Suprapubic skin (tissue), 4 donors: ENCODE measurements at regions not wholly inside any gene's neighbourhood (a gene's known extent, or its start where the extent isn't known, plus 50 kb on each side); places are given as distances from the start of the nearest gene placed in this dataset.

Source experiments
- DNase-seq, 2 donors: peaks; one replicate each; pipeline ENCODE4 v3.0.0-alpha.2; 2019; ENCODE audit warnings: low spot score in 2 of 2
- H3K27ac ChIP-seq: fragments of 200-600 bp; sonication (generic); one replicate; pipeline ENCODE4 v1.5.1; 2019
- H3K27me3 ChIP-seq: fragments of 200-600 bp; sonication (generic); one replicate; pipeline ENCODE4 v1.5.1; 2019
- H3K36me3 ChIP-seq: fragments of 200-600 bp; sonication (generic); one replicate; pipeline ENCODE4 v1.5.1; 2019
- H3K4me1 ChIP-seq: fragments of 200-600 bp; sonication (generic); one replicate; pipeline ENCODE4 v1.5.1; 2019
- H3K4me3 ChIP-seq: fragments of 200-600 bp; sonication (generic); one replicate; pipeline ENCODE4 v1.5.1; 2019; ENCODE audit warnings: mild to moderate bottlenecking
- H3K9me3 ChIP-seq: fragments of 200-600 bp; sonication (generic); one replicate; pipeline ENCODE4 v1.5.1; 2019
- CTCF ChIP-seq, 2 donors: fragments of 200-600 bp in 1 of 2; fragments of 450-650 bp in 1 of 2; sonication (generic) in 1 of 2; IDR thresholded peaks; one replicate each; pipeline ENCODE4 v1.5.1; 2016 to 2019; ENCODE audit warnings: antibody characterized with exemption in 2 of 2, mild to moderate bottlenecking in 1 of 2, moderate library complexity in 1 of 2
- EP300 ChIP-seq: sonication (generic); formaldehyde crosslinking; IDR thresholded peaks from one replicate; pipeline ENCODE4 v1.6.1; 2017; ENCODE audit warnings: antibody characterized with exemption
- POLR2A ChIP-seq, 2 donors: fragments of 450-650 bp; IDR thresholded peaks; one replicate each; pipeline ENCODE4 v1.6.1; 2017; ENCODE audit warnings: antibody characterized with exemption in 2 of 2, mild to moderate bottlenecking in 2 of 2, moderate library complexity in 2 of 2
- POLR2AphosphoS5 ChIP-seq, 3 donors: sonication (generic); formaldehyde crosslinking; IDR thresholded peaks; one replicate each; pipeline ENCODE4 v1.6.1; 2017; ENCODE audit warnings: antibody characterized with exemption in 3 of 3
- WGBS: methylation state at CpG from one replicate; pipeline ENCODE4 v1.1.5; 2018; 5-methylcytosine and 5-hydroxymethylcytosine counted together

DNA sequence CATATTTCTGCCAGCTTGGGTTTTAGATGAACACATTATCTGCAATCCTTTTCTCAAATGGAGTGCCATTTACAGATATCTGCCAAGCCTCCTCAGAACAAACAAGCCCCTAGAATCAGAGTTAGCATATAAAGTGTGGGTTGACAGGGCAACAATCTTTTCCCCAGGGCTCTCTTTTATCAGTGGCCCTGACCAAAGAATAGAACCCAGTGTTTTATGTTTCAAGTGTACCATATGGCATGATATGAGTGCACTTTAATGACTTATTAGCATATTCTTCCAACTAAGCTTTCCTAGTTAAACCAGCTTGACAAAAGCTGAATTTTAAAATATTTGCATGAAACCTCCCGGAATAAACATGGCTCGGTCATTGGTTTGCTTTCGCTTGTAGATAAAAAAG, 57.3 kb downstream of the EVX1 start:
- no peaks in the 10 kb centered on the region for H3K36me3 ChIP-seq
- no peak overlapping the region for H3K27ac ChIP-seq
- H3K4me1 ChIP-seq, result peaks cover 5% of the 10 kb centered on the region
- no peak for DNase-seq
- TF ChIP-seq POLR2AphosphoS5 (IDR thresholded peaks at IDR 0.05), result no peak
- no peak for TF ChIP-seq CTCF (IDR thresholded peaks at IDR 0.05)
- TF ChIP-seq EP300, result no peak
- TF ChIP-seq POLR2A (IDR thresholded peaks at IDR 0.05), result no peak
- H3K9me3 ChIP-seq, result no peaks in the 10 kb centered on the region
- WGBS, result 93% methylated on average over 3 of the region's 3 CpGs
- H3K27me3 ChIP-seq, result peaks cover 3% of the 10 kb centered on the region
- H3K4me3 ChIP-seq, result no peak overlapping the region

DNA sequence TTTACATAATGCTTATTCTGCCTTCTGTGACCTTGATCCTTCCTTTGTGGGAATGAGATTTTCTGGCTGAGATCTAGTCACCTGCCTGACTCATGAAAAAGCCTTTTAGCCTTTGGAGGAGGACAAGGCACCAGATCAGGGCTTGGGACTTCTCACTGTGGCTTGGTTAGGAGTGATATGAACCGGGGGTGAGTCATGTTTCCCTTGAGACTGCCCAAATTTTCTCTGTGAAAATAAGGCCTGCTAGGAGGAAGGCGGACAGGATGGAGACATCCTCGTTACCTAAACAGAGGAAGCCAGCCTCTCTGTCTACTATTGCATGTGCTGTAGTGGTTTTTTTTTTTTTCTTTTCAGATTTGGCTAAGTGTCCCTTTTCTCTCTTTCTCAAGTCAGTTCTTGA, 57.8 kb downstream of the EVX1 start:
- H3K4me1 ChIP-seq, result peaks cover 5% of the 10 kb centered on the region
- WGBS, result 79% methylated on average over 3 of the region's 3 CpGs
- no peak overlapping the region for H3K4me3 ChIP-seq
- DNase-seq, result no peak
- H3K27me3 ChIP-seq, result peaks cover 3% of the 10 kb centered on the region
- H3K9me3 ChIP-seq, result no peaks in the 10 kb centered on the region
- no peak overlapping the region for H3K27ac ChIP-seq
- no peak for TF ChIP-seq POLR2A (IDR thresholded peaks at IDR 0.05)
- no peak for TF ChIP-seq EP300
- no peak for TF ChIP-seq POLR2AphosphoS5 (IDR thresholded peaks at IDR 0.05)
- no peak for TF ChIP-seq CTCF (IDR thresholded peaks at IDR 0.05)
- no peaks in the 10 kb centered on the region for H3K36me3 ChIP-seq

GRCh38 chr7:27302590-27302989, 60.0 kb downstream of the EVX1 start:
- Histone ChIP-seq H3K27me3 (peaks cover 3% of the 10 kb centered on the region), H3K36me3 (no peaks in the 10 kb centered on the region), H3K4me1 (peaks cover 5% of the 10 kb centered on the region), H3K9me3 (no peaks in the 10 kb centered on the region), H3K27ac (no peak overlapping the region), H3K4me3 (no peak overlapping the region)
- no peak for TF ChIP-seq CTCF (IDR thresholded peaks at IDR 0.05)
- no peak for TF ChIP-seq POLR2A (IDR thresholded peaks at IDR 0.05)
- TF ChIP-seq POLR2AphosphoS5 (IDR thresholded peaks at IDR 0.05), result no peak
- TF ChIP-seq EP300, result no peak
- WGBS, result 87% methylated on average over 2 of the region's 2 CpGs
- no peak for DNase-seq

DNA sequence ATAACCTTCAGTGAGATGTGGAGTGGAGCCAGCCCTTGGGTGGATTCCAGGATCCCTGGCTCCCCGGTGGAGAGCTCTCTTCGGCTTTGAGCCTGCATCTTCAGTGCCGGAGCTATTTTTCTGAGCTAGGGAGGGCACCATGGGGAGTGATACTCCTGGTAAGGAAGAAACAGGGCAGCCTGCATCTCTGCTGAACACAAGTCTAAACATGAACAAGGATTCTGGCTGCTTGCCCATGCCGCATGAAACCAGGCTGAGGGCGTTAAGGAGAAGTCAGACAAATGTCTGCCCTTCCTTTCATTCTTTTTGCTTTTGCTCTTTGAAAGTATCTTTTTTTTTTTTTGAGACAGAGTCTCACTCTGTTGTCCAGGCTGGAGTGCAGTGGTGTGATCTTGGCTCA, 60.4 kb downstream of the EVX1 start:
- peaks cover 3% of the 10 kb centered on the region for H3K27me3 ChIP-seq
- 53% methylated on average over 5 of the region's 5 CpGs for WGBS
- peaks cover 5% of the 10 kb centered on the region for H3K4me1 ChIP-seq
- DNase-seq, result no peak
- H3K4me3 ChIP-seq, result no peak overlapping the region
- no peaks in the 10 kb centered on the region for H3K36me3 ChIP-seq
- no peak overlapping the region for H3K27ac ChIP-seq
- TF ChIP-seq POLR2A (IDR thresholded peaks at IDR 0.05) (no peak), EP300 (no peak), POLR2AphosphoS5 (IDR thresholded peaks at IDR 0.05) (no peak), CTCF (IDR thresholded peaks at IDR 0.05) (no peak)
- no peaks in the 10 kb centered on the region for H3K9me3 ChIP-seq

- Histone ChIP-seq H3K27ac (no peak overlapping the region), H3K4me3 (no peak overlapping the region), H3K4me1 (peaks cover 5% of the 10 kb centered on the region), H3K27me3 (peaks cover 3% of the 10 kb centered on the region), H3K9me3 (no peaks in the 10 kb centered on the region), H3K36me3 (no peaks in the 10 kb centered on the region)
- WGBS, result 88% methylated on average over 6 of the region's 6 CpGs
- no peak for DNase-seq
- no peak for TF ChIP-seq EP300
- no peak for TF ChIP-seq POLR2A (IDR thresholded peaks at IDR 0.05)
- TF ChIP-seq POLR2AphosphoS5 (IDR thresholded peaks at IDR 0.05), result no peak
- no peak for TF ChIP-seq CTCF (IDR thresholded peaks at IDR 0.05)
Measured at GRCh38 chr7:27305854-27306253, 63.3 kb downstream of the EVX1 start.
